Body of pancreas (tissue), 4 donors: ENCODE measurements at regions not wholly inside any gene's neighbourhood (a gene's known extent, or its start where the extent isn't known, plus 50 kb on each side); places are given as distances from the start of the nearest gene placed in this dataset.

Source experiments
- ATAC-seq: fragments of 150-250 bp; one replicate; pipeline ENCODE4 v1.9.1; 2016
- DNase-seq, 4 donors: peaks; one replicate each; pipeline ENCODE4 v3.0.0-alpha.2; 2019
- H3K27ac ChIP-seq, 4 donors: fragments of 200-600 bp; sonication (generic); 1 replicate in 3 of 4; 2 replicates in 1 of 4; pipeline versions ENCODE4 v1.5.1 to v1.6.1; 2016 to 2019; ENCODE audit warnings: mild to moderate bottlenecking in 1 of 4, mixed read lengths in 1 of 4, moderate library complexity in 1 of 4
- H3K27me3 ChIP-seq, 2 donors: fragments of 200-600 bp; sonication (generic); one replicate each; pipeline ENCODE4 v1.6.0; 2016; ENCODE audit warnings: mild to moderate bottlenecking in 1 of 2
- H3K36me3 ChIP-seq, 2 donors: fragments of 200-600 bp; sonication (generic); replicated peaks in 1 of 2; 2 replicates each; pipeline ENCODE4 v1.5.1; 2016; ENCODE audit warnings: low read depth in 2 of 2; ENCODE audit not compliant: insufficient read depth in 1 of 2
- H3K4me1 ChIP-seq: fragments of 200-600 bp; sonication (generic); one replicate; pipeline ENCODE4 v1.6.0; 2016
- H3K4me3 ChIP-seq, 2 donors: fragments of 200-600 bp; sonication (generic); 1 replicate in 1 of 2; 2 replicates in 1 of 2; pipeline ENCODE4 v1.5.1; 2016 to 2019
- H3K9me3 ChIP-seq, 3 donors: fragments of 200-600 bp; sonication (generic); 1 replicate in 2 of 3; 2 replicates in 1 of 3; pipeline ENCODE4 v1.5.1; 2016
- CTCF ChIP-seq, 7 experiments: fragments of 450-650 bp in 4 of 7; fragments of 200-600 bp in 3 of 7; sonication (generic) in 3 of 7; IDR thresholded peaks; one replicate each; pipeline ENCODE4 v1.5.1; 2016 to 2019; ENCODE audit warnings: antibody characterized with exemption in 7 of 7
- POLR2A ChIP-seq, 3 donors: fragments of 450-650 bp; IDR thresholded peaks; one replicate each; pipeline ENCODE4 v1.6.1; 2016; ENCODE audit warnings: antibody characterized with exemption in 3 of 3, mild to moderate bottlenecking in 2 of 3
- WGBS, 2 donors: methylation state at CpG; one replicate each; pipeline ENCODE4 v1.1.5; 2017; 5-methylcytosine and 5-hydroxymethylcytosine counted together
- intact Hi-C: fragments of 100-400 bp; cut with DNase I; formaldehyde crosslinking; loops from one replicate; pipeline ENCODE4 v1.15.1; 2023

GRCh38 chr2:9752441-9753275 is 90.6 kb upstream of the TAF1B start:
- intact Hi-C loops, result no loop called here
- H3K27ac ChIP-seq, result no peak overlapping the region
- TF ChIP-seq POLR2A (IDR thresholded peaks at IDR 0.05), result no peak
- no peak for TF ChIP-seq CTCF (IDR thresholded peaks at IDR 0.05)

GRCh38 chr2:9753276-9753600 is 90.0 kb upstream of the TAF1B start:
- ATAC-seq (peak; percentile 25), DNase-seq (peak in 2 of 4 donors; percentile 39 to 57)
- intact Hi-C loops, result no loop called here
- Histone ChIP-seq H3K36me3 (no peaks in the 10 kb centered on the region), H3K27me3 (no peaks in the 10 kb centered on the region), H3K27ac (no peak overlapping the region), H3K4me1 (peaks cover 22% of the 10 kb centered on the region), H3K4me3 (no peak overlapping the region), H3K9me3 (no peaks in the 10 kb centered on the region)
- 8 to 23% methylated on average over 8 to 9 of the region's 9 CpGs for WGBS, 2 donors
- TF ChIP-seq POLR2A (IDR thresholded peaks at IDR 0.05), result no peak
- no peak for TF ChIP-seq CTCF (IDR thresholded peaks at IDR 0.05)

More at GRCh38 chr2:9752441-9753275, 90.6 kb upstream of the TAF1B start:
- no peaks in the 10 kb centered on the region for H3K27me3 ChIP-seq
- no peaks in the 10 kb centered on the region for H3K9me3 ChIP-seq
- no peak overlapping the region for H3K4me3 ChIP-seq
- H3K36me3 ChIP-seq, result no peaks in the 10 kb centered on the region
- 77 to 87% methylated on average over 9 to 20 of the region's 21 CpGs for WGBS, 2 donors
- H3K4me1 ChIP-seq, result peaks cover 16% of the 10 kb centered on the region
- ATAC-seq (no peak), DNase-seq (peak in 1 of 4 donors; percentile 35)

GRCh38 chr2:9753665-9754531 is 89.4 kb upstream of the TAF1B start:
- Histone ChIP-seq H3K27me3 (no peaks in the 10 kb centered on the region), H3K27ac (no peak overlapping the region), H3K36me3 (no peaks in the 10 kb centered on the region), H3K9me3 (no peaks in the 10 kb centered on the region), H3K4me1 (peaks cover 28% of the 10 kb centered on the region), H3K4me3 (no peak overlapping the region)
- peak; percentile 22 for ATAC-seq
- WGBS, 2 donors, result 56 to 58% methylated on average over 25 to 34 of the region's 36 CpGs
- TF ChIP-seq POLR2A (IDR thresholded peaks at IDR 0.05) (peak in 1 of 3 donors; percentile 23), CTCF (IDR thresholded peaks at IDR 0.05) (no peak)
- no peak for DNase-seq
- intact Hi-C loops, result no loop called here

GRCh38 chr2:9754532-9754887 is 88.8 kb upstream of the TAF1B start:
- WGBS, 2 donors, result 70 to 93% methylated on average over 6 of the region's 6 CpGs
- no peak for ATAC-seq
- no peaks in the 10 kb centered on the region for H3K9me3 ChIP-seq
- intact Hi-C loops, result no loop called here
- H3K4me1 ChIP-seq, result peaks cover 32% of the 10 kb centered on the region
- no peak for DNase-seq
- no peak overlapping the region for H3K4me3 ChIP-seq
- no peak overlapping the region for H3K27ac ChIP-seq
- no peaks in the 10 kb centered on the region for H3K27me3 ChIP-seq
- H3K36me3 ChIP-seq, result no peaks in the 10 kb centered on the region
- TF ChIP-seq POLR2A (IDR thresholded peaks at IDR 0.05) (no peak), CTCF (IDR thresholded peaks at IDR 0.05) (no peak)
